T follicular helper cell (primary cell): ENCODE measurements at regions not wholly inside any gene's neighbourhood (a gene's known extent, or its start where the extent isn't known, plus 50 kb on each side); places are given as distances from the start of the nearest gene placed in this dataset.
"Not testable (repeated sequence)": the region's sequence is repeated elsewhere in the genome, so short reads cannot be mapped to it uniquely, and the experiment has no call there.

ENCODE experiments used
- DNase-seq: peaks from one replicate; pipeline ENCODE4 v3.0.0-alpha.2; 2020; ENCODE audit warnings: low read depth

DNA sequence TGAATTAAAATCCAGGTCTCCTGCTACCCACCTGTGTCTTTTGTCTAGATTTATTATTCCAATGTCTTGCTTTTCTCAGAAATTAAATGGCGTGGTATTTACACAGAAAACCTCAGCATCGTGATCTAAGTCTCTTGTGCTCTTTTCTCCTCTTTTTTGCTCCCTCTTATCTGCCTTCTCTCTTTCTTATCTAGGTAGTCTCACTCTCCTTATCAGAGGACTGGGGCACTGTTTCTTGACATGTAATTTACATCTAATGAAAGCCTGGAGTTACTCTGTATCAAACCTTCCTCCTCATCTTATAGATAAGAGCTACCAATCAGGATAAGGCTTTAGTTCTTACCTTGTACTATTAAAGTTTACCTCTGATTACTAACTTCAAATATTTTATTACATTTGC, 933.8 kb downstream of the TLE1 start:
- no peak for DNase-seq

DNA sequence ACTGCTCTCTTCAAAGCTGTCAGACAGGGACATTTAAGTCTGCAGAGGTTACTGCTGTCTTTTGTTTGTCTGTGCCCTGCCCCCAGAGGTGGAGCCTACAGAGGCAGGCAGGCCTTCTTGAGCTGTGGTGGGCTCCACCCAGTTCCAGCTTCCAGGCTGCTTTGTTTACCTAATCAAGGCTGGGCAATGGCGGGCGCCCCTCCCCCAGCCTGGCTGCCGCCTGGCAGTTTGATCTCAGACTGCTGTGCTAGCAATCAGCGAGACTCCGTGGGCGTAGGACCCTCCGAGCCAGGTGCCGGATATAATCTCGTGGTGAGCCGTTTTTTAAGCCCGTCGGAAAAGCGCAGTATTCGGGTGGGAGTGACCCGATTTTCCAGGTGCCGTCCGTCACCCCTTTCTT, 942.3 kb downstream of the TLE1 start:
- DNase-seq: not testable (repeated sequence)

DNA sequence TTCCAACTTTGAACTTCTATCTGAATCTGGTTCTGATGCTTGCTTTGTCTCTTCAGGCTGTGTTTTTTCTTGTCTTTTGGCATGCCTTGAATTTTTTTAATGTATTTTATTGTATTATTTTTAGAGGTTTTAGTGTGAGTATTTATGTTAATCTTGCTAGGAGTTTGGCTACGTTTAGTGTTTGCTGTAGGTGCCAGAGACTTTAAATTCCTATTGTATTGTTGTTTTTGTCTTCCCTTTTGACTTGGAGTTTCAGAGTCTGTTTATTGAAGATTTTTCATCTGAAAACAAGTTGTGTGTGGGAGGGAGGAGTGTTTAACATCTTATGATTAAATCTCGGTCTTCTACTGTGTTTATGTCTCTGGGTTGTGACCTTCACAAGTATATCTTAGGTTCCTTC, 956.8 kb downstream of the TLE1 start:
- DNase-seq: no peak

DNA sequence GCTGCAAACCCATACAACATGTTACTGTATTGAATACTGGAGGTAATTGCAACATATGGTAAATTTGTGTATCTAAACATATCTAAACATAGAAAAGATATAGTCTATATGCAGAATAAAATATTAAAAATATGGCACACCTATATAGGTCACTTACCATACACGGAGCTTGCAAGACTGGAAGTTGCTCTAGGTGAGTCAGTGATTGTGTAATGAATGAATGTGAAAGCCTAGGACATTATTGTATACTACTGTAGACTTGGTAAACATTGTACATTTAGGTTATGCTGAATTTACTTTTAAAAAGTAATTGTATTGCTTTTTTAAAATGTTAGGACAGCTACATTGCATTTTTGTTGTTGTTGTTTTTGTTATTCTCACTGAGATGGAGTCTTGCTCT, 968.8 kb downstream of the TLE1 start:
- no peak for DNase-seq

DNA sequence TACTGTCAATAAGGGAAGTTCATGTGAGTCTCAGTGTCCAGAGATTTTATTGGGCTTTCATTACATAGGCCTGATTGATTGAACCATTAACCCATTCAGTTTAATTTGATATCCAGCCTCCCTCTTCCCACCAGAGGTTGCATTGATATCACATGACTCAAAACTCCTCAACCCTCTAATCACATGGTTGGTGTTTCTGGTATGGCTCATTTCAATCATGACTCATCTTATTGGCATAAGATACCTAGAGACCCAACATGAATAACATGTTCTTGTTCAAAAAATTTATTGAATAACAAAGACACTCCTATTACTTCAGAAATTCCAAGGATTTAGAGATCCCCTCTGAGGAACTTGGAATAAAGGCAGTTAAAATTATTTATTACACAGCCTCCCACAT, 982.2 kb downstream of the TLE1 start:
- no peak for DNase-seq

DNA sequence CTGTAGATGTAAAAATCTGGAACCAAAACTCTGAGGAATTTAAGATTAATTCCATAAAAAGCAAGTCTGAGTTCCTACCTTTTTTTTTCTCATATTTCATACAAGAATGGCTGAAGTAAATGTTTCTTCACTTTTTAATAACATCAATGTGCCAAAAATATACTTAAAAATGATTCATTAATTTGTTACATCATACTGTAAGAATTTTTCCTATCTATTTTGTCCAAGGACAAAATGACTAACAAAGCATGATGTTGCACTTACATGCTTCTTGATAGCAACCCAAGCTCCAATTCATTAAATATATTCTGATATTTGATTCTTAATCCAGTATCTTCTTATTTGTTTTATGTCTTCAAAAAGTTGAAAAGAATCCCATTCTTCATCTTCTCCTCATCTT, 988.3 kb downstream of the TLE1 start:
- DNase-seq: no peak

DNA sequence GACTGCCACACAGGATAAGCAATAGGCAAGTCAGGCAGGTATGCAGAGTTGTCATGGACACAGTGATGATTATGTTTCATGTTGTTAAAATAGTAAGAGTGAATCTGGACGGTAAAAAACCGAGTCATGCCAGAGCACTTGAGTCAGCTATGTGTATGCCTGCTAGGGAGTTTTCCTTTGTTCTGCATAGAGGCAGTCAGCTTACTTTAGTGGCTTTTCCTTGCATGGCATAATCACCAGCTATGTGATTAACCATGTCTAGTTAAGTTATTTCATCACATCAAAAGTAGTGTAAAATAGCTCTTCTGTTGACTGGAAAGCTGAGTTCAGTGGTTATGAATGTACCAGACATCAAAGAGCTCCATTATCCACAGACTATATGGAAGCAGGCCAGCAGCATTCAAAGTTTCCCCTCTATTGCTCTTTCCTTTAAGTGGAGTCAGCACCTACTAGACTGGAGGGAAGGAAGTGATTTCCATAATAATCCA, 989.8 kb downstream of the TLE1 start:
- DNase-seq: no peak

DNA sequence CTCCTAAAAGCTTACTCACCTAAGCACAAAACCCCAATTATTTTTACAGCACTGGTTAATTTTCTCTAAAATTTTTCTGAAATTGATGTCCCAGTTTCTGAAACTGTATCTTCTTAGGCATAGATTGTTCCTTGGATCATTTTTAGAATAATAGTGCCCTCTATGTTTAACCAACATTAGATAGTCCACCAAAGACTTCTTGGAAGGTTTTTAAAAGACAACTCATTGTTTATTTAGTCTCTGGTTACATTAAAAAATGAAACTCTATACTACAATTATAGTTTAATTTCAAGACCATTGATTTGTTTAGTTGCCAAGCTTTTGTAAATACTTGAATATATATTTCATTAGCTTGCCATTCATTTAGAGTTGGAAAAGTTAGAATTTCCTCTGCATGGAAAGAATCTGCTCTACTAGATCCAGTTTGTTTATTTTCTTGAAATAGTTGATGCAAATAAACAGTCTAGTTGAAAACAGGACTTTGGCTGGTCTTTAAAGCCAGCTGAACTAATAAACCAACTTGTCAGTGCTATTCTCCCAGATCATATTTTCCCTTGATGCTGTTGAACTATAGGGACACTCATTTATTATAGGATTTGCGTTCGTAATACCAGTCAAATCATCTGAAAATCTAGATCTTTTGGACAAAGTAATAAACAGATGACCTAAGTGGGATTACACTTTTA, 990.5 kb downstream of the TLE1 start:
- no peak for DNase-seq

DNA sequence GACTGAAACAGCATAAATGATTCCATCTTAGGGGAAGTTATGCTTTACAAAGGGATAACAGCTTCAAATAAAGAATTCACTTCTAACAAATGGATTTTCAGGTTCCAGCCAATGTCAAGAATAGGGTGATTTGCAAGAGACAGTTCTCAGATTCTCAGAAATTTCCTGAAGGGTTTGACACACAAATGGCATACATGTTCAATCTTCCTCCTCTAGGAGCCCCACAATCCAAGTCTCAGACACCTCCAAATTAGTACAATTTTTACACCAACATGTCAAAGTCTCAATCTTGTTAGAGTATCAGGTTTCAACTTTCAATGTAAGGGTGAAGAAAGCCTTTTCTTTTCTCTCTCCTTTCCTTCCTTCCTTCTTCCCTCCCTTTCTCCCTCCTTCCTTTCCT, 996.6 kb downstream of the TLE1 start:
- DNase-seq: no peak

DNA sequence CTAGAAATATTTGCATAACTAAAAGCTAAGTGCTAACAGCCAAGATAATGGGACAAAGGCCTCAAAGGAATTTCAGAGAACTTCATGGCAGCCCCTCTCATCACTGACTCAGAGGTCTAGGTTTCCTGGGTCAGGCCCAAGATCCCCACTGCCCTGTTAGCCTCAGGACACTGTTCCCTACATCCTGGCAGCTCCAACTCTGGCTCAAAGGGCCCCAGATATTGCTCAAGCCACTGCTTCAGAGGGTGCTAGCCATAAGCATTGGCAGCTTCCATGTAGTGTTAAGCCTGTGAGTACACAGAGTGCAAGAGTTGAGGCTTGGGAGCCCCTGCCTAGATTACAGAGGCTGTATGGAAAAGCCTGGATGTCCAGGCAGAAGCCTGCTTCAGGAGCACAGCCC, 998.1 kb downstream of the TLE1 start:
- no peak for DNase-seq

DNA sequence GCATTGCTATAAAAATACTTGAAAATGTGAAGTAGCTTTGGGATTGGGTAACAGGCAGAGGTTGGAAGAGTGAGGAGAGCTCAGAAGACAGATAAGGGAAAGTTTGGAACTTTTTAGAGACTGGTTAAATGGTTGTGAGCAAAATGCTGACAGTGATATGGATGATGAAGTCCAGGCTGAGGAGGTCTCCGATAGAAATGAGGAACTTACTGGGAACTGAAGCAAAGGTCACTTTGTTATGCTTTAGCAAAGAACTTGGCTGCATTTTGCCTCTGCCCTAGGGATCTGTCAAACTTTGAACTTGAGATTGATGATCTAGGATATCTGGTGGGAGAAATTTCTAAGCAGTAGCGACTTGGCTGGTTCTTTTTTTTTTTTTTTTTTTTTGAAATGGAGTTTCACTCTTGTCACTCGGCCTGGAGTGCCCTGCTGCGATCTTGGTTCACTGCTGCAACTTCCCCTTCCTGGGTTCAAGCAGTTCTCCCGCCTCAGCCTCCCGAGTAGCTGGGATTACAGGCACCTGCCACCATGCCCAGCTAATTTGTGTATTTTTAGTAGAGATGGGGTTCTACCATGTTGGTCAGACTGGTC, 998.9 kb downstream of the TLE1 start:
- DNase-seq: no peak

DNA sequence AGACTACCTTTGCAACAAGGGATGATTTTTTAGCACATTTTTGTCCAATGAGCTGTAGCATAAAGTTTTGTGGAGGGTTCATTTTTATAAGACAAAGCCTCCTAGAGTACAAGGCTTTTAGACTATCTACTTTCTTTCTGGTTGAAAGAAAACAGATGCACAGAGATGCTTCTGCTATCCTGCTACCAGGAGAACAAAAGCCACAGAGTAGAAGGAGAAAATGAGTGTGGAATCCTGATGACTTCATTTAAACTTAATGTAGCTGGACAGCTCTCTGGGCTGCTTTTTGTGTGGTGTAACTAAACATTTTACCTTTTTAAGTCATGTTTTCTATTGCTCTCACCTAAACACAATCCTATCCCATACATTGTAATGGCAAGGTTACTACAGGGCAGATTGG, 1009.4 kb downstream of the TLE1 start:
- DNase-seq: no peak

DNA sequence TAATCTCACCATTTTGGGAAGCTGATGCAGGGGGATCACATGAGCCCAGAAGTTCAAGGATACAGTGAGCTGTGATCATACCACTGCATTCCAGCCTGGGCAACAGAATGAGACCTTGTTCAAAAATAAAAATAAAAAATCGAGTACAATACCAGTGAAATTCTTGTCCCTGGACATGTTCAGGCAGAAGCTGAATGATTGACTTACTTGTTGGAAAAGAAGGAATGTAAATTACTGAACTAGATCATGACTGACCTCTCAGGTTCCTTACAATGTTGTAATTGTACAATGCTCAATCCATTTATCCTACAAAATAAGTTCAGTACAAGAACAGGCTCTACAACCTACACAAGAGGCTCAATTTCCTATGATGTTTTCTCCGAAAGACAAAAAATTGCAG, 1010.4 kb downstream of the TLE1 start:
- no peak for DNase-seq

DNA sequence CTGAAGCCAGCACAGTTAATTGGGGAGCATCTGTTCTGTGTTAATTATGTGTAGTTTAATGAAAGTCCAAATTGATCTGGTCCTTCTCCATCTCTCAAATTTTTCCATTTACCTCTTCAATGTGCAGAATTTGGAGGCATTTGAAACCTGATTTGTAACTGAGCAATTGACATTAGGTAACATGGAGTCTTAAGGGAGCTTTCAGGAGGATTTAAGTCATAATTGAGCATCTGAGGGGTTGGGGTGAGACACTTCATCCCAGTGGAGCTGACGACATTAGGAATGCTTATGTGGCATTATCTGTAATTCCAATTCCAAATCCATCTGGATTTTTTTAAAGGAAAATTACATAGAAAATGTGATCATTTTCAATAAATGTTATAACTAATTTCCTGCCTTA, 1015.9 kb downstream of the TLE1 start:
- no peak for DNase-seq

DNA sequence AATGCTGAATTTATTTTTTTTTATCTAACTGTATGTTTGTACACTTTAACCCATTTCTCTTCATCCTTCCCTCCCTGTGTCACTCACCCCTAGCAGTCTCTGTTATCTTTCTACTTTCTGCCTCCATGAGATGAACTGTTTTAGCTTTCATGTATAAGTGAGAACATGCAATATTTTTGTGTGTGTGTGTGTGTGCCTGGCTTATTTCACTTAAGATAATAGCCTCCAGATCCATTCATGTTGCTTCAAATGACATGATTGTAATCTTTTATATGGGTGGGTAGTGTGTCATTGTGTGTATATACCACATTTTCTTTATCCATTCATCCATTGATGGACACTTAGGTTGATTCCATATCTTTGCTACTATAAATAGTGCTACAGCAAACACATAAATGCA, 1023.9 kb downstream of the TLE1 start:
- DNase-seq: no peak

DNA sequence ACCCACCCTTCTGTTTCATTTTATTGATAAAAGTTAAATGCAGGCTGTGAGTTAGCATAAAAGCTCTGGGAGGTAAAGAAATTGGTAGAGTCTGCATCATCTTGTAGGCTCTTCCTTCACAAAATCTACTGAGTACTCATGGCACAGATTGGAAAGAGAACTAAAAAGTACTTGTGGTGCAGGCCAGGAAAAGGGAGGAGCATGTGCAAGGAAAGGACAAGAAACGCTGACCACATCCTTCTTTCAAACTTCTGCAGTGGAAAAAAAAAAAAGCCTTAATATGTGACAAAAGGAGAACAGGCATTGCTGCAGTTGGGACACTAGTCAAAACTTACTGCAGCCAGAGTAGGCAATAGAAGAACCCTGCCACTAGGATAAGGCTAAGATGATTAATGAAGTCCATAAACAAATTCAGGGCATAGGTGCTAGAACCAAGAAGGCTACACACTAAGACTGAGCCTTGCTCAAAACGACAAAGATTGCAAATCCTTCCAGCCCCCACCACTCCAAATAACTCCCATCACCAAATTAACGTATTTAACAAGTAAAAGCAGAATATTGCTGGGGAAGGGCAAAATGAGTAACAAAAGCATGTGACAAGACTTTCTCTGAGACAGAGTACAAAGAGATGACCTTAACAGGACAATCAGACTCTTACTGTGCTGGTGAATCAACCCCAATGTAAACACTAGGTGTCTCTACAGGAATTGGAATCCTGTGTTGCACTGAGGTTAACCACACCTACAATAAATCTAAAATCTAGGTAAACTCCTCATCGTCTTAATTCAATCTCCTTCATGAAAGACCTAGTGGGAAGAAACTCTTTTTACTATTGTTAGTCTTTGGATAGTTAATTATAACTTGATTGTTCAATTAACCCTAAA, 1024.8 kb downstream of the TLE1 start:
- no peak for DNase-seq

DNA sequence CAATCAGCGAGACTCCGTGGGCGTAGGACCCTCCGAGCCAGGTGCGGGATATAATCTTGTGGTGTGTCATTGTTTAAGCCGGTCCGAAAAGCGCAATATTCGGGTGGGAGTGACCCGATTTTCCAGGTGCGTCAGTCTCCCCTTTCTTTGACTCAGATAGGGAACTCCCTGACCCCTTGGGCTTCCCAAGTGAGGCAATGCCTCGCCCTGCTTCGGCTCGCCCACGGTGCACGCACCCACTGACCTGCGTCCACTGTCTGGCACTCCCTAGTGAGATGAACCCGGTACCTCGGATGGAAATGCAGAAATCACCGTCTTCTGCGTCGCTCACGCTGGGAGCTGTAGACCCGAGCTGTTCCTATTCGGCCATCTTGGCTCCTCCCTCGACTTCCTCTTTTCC, 1029.6 kb downstream of the TLE1 start:
- not testable (repeated sequence) for DNase-seq

DNA sequence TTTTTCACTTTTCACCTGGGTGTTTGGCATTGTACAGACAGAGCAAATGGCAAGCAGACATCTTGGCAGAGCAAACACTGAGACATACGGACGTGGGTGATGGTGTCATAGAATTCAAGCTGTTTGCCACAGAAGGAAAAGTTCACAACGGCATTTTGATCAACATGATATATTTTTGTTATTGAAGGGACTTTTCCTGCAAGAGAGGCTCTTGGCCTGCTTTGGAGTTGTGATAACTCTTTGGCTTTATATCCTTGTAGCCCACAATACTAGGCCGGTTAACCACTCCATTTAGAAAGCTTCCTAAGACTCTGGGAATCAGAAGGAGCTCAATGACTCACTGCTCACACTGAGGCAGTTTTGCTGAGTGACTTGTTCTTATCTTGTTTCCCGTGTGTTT, 1038.3 kb downstream of the TLE1 start:
- DNase-seq: no peak

DNA sequence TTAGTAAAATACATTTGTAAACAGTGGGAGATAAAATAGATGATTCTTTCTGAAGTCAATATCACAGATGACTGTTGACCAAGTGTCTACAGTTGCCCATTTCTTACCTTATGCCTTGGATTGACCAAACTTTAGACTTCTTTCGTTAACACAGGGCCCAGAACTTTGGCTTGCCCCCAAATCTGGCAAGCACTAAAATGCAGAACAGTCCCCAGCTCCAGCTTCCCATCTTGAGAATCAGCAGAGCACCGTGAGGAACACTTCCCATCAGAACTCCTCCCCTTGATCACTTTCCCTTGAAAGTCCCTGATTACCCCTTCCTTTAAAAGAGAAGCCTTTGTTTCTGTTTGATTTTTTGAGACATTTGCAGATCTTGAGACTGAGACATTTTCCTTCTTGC, 1039.9 kb downstream of the TLE1 start:
- DNase-seq: no peak

DNA sequence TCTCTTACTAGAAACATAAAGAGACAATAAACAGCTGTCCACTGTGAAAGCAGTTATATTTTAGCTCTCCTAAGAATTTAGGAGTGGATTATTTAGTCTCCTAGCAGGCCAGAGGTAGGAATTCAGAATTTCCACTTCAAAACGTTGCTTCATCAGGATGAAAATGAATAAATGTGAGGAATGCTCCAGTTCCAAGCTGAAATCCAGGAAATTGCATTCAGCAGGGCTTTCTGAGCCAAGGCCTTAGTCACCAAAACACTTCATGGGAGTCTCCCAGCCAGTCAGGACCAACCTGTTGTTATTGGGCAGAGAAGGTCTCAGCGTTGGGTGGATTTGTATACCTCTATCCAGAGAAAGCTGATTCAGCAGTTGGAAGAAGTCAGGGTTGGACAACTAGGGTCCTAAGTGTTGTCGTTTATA, 1040.3 kb downstream of the TLE1 start:
- DNase-seq: no peak

DNA sequence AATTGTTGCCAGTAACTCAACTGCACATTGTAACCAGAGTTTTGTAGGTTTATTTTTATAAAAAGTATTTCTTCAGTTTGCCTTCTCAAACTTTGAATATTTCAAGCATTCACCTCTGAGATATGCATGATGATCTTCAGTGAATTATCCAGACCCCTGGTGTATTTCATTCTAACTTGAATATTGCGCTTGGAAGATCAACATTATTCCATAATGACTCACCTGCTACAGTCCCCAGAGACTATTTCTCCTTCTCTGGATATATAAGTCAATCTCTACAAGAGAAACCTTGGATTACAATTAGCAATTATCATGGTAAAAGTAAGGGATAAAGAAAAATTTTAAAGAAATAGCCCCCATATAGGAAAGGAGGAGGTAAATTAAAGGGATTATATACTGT, 1041.0 kb downstream of the TLE1 start:
- DNase-seq: no peak

DNA sequence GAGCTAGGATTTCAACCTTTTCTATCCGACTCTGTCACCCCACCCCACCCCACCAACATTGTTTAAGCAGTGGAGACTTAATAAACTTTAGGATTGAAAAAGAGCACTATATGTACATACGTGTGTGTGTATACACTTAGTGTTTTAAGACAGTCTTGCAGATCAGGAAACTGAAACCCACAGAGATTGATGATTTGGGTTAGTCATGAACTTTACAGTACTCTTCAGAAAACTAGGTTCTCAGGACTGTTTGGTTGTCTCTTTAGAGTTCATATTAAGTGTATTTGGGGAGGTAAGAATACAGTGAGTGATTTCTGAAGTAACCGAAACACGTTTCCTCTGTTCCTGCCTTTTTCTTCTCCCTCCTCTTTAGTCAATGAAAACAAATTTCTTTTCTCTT, 1043.1 kb downstream of the TLE1 start:
- DNase-seq: no peak

DNA sequence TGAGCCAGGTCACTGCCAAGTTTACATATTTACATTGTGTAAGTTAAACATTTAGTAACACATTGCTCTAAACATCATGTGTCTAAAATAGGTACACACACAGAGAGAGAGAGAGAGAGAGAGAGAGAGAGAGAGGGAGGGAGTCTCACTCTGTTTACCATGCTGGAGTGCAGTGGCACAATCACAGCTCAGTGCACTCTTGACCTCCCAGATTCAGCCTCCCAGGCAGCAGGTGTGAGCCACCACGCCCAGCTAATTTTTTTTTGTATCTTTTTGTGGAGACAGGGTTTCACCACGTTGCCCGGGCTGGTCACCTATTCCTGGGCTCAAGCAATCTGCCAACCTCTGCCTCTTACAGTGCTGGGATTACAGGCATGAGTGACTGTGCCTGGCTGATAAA, 1045.3 kb downstream of the TLE1 start:
- DNase-seq: no peak
